ENCODE measurements at regions not wholly inside any gene's neighbourhood (a gene's known extent, or its start where the extent isn't known, plus 50 kb on each side); places are given as distances from the start of the nearest gene placed in this dataset.
"Not testable (repeated sequence)": the region's sequence is repeated elsewhere in the genome, so short reads cannot be mapped to it uniquely, and the experiment has no call there.

DNA sequence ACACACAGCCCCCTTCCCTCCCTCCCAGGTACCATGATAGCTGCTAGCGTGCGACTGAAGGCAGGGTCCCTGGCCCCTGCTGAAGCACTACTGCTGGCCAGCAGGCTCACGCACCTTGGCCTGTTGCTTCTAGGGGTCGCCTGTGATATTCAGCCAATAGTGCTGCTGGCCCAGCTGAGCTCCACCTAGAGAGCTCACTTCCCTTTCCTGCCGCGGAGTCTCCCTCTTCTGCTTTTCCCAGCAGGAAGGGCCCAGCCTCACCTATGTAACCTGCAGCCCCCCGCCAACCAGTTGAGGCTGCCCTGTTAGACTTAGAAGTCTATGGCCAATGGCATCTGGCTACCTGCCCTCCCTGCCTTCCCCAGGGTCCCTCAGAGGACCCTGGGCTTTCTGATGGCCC, 175.5 kb upstream of the ZSCAN2 start:
- H3K27me3 ChIP-seq (ENCODE audit: control insufficient read depth, insufficient read depth); H3K4me3 ChIP-seq (ENCODE audit: low read length); H3K4me1 ChIP-seq (ENCODE audit: control insufficient read depth, insufficient read depth, low read length); intact Hi-C loops (cut with DNase I); ATAC-seq; H3K27ac ChIP-seq (ENCODE audit: low read length); H3K9me3 ChIP-seq (ENCODE audit: control insufficient read depth, low read length): not testable (repeated sequence)
- peak in 1 of 3 donors; percentile 18 for DNase-seq
- WGBS, result 80% methylated on average over 2 of the region's 7 CpGs

GRCh38 chr15:84473305-84473877, 127.4 kb upstream of the ZSCAN2 start:
- H3K4me1 ChIP-seq (ENCODE audit: control insufficient read depth, insufficient read depth, low read length); H3K27ac ChIP-seq (ENCODE audit: low read length); H3K4me3 ChIP-seq (ENCODE audit: low read length); intact Hi-C loops (cut with DNase I); H3K9me3 ChIP-seq (ENCODE audit: control insufficient read depth, low read length); DNase-seq; H3K27me3 ChIP-seq (ENCODE audit: control insufficient read depth, insufficient read depth): not testable (repeated sequence)
- ATAC-seq, result peak; percentile 47 to 48
- WGBS, result no CpG with 5 or more reads among the region's 26 CpGs

DNA sequence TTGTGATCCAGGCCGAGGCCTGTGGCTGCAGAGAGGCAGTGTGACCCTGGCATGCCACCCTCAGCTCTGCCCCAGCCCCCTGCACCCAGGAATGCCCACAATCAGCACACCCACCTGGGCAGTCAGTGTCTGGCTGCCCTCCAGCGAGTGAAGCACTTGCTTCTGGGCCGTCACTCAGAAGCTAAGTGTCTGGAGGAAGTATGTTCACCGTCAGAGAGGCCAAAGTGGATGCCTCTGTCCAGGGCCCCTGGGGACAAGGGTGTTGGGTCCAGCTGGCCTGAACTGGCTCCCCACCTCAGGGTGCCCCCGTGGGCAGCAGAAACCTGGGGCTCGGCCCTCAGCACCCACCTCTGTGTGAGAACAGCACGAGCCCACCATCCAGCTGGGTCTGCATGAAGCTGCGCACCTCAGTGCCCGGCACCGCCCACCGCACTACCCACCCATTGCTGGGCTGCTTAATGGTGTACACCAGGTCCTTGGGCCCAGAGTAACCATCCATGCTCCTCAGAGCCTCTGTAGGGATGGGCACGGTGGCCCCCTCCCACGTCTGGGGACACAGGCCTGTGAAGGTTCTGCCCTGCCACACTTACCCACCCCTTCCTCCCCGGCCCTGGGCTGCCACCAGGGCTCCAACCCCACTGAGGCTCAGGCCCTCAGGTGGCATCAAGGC, 124.3 kb upstream of the ZSCAN2 start:
- DNase-seq; H3K9me3 ChIP-seq (ENCODE audit: control insufficient read depth, low read length); H3K4me3 ChIP-seq (ENCODE audit: low read length); H3K27ac ChIP-seq (ENCODE audit: low read length); H3K27me3 ChIP-seq (ENCODE audit: control insufficient read depth, insufficient read depth); H3K4me1 ChIP-seq (ENCODE audit: control insufficient read depth, insufficient read depth, low read length); intact Hi-C loops (cut with DNase I): not testable (repeated sequence)
- no CpG with 5 or more reads among the region's 14 CpGs for WGBS
- peak; percentile 47 to 50 for ATAC-seq

- DNase-seq; H3K27me3 ChIP-seq (ENCODE audit: control insufficient read depth, insufficient read depth); H3K27ac ChIP-seq (ENCODE audit: low read length); H3K4me1 ChIP-seq (ENCODE audit: control insufficient read depth, insufficient read depth, low read length); H3K9me3 ChIP-seq (ENCODE audit: control insufficient read depth, low read length); intact Hi-C loops (cut with DNase I); H3K4me3 ChIP-seq (ENCODE audit: low read length): not testable (repeated sequence)
- no CpG with 5 or more reads among the region's 8 CpGs for WGBS
- ATAC-seq, result peak; percentile 87 to 94
These were observed 123.3 kb upstream of the ZSCAN2 start for GRCh38 chr15:84477550-84477949.

GRCh38 chr15:84480174-84480681, 120.6 kb upstream of the ZSCAN2 start:
- WGBS, result no CpG with 5 or more reads among the region's 7 CpGs
- H3K9me3 ChIP-seq (ENCODE audit: control insufficient read depth, low read length); intact Hi-C loops (cut with DNase I); H3K27ac ChIP-seq (ENCODE audit: low read length); DNase-seq; H3K4me3 ChIP-seq (ENCODE audit: low read length); H3K27me3 ChIP-seq (ENCODE audit: control insufficient read depth, insufficient read depth); ATAC-seq; H3K4me1 ChIP-seq (ENCODE audit: control insufficient read depth, insufficient read depth, low read length): not testable (repeated sequence)

DNA sequence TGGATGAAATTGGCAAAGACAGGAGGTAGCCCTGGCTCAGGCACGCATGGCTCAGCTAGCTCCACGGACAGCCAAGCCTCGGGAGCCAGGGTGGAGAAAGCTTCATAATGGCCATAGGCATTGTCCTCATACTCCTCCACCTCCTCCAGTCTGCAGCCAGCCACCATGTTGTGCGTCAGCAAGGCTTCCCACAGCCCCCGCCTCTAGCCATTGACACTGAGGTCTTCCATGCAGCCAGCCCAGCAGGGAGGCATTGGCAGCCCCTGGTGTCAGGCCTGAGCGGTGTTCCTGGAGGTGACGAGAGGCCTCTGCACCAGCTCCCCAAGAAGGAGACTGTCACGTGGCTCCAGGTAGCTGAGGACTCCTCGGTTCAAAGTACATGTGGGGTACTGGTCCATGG, 117.0 kb upstream of the ZSCAN2 start:
- H3K4me1 ChIP-seq (ENCODE audit: control insufficient read depth, insufficient read depth, low read length); H3K27me3 ChIP-seq (ENCODE audit: control insufficient read depth, insufficient read depth); H3K4me3 ChIP-seq (ENCODE audit: low read length); intact Hi-C loops (cut with DNase I); H3K9me3 ChIP-seq (ENCODE audit: control insufficient read depth, low read length); ATAC-seq; H3K27ac ChIP-seq (ENCODE audit: low read length): not testable (repeated sequence)
- no CpG with 5 or more reads among the region's 9 CpGs for WGBS
- peak in 2 of 3 donors; percentile 16 to 28 for DNase-seq

- DNase-seq, result peak; percentile 60 to 82 (median 81)
- H3K4me3 ChIP-seq (ENCODE audit: low read length); H3K4me1 ChIP-seq (ENCODE audit: control insufficient read depth, insufficient read depth, low read length); H3K9me3 ChIP-seq (ENCODE audit: control insufficient read depth, low read length); intact Hi-C loops (cut with DNase I); H3K27me3 ChIP-seq (ENCODE audit: control insufficient read depth, insufficient read depth); H3K27ac ChIP-seq (ENCODE audit: low read length); ATAC-seq: not testable (repeated sequence)
- WGBS, result 0% methylated on average over 1 of the region's 60 CpGs
These were observed 100.5 kb upstream of the ZSCAN2 start for GRCh38 chr15:84500165-84500889.

DNA sequence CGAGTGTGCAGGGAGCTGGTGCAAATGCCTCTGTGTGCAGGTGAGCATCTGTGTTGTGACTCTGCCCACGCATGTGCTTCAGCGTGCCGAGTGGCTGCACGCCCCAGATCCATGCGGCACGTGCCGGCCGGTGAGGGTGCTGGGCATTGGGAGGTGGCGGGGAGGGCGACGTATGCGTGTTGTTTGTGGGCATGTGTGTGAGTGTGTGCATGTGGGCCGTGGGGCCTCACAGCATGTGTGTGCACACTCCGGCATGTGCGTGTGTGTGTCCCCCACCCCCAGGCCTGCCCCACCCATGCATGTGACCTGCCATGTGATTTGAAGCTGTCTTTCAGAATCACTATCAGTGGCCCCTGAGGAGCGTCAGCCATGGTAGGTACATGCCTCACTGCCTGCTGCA, 97.7 kb upstream of the ZSCAN2 start:
- no CpG with 5 or more reads among the region's 17 CpGs for WGBS
- DNase-seq; H3K9me3 ChIP-seq (ENCODE audit: control insufficient read depth, low read length); H3K4me3 ChIP-seq (ENCODE audit: low read length); H3K27ac ChIP-seq (ENCODE audit: low read length); ATAC-seq; intact Hi-C loops (cut with DNase I); H3K4me1 ChIP-seq (ENCODE audit: control insufficient read depth, insufficient read depth, low read length); H3K27me3 ChIP-seq (ENCODE audit: control insufficient read depth, insufficient read depth): not testable (repeated sequence)

GRCh38 chr15:84505552-84505951, 95.3 kb upstream of the ZSCAN2 start:
- H3K9me3 ChIP-seq (ENCODE audit: control insufficient read depth, low read length); ATAC-seq; H3K27me3 ChIP-seq (ENCODE audit: control insufficient read depth, insufficient read depth); intact Hi-C loops (cut with DNase I); DNase-seq; H3K4me3 ChIP-seq (ENCODE audit: low read length); H3K4me1 ChIP-seq (ENCODE audit: control insufficient read depth, insufficient read depth, low read length); H3K27ac ChIP-seq (ENCODE audit: low read length): not testable (repeated sequence)
- WGBS, result 65% methylated on average over 2 of the region's 4 CpGs

- DNase-seq; H3K9me3 ChIP-seq (ENCODE audit: control insufficient read depth, low read length); H3K4me1 ChIP-seq (ENCODE audit: control insufficient read depth, insufficient read depth, low read length); H3K27ac ChIP-seq (ENCODE audit: low read length); intact Hi-C loops (cut with DNase I); H3K4me3 ChIP-seq (ENCODE audit: low read length); ATAC-seq; H3K27me3 ChIP-seq (ENCODE audit: control insufficient read depth, insufficient read depth): not testable (repeated sequence)
- 93% methylated on average over 2 of the region's 9 CpGs for WGBS
These were observed 88.5 kb upstream of the ZSCAN2 start for GRCh38 chr15:84512324-84512723.

DNA sequence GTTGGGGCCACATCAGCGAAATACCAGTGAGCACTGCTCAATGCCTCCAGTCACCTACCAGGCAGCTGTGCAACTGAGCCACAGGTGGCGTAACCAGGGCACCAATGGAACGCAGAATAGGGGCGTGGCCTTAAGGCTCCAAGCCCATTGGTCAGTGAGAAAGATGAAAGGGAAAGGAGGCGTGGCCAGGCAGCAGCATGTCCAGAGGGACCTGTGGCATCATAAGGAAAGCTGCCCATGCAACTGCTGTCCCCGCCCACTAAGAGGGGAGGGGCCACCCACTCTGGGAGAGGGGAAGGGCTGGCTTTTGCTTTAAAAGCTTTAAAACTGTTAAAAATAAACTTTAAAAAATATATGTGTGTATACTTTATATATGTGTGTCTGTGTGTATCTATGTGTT, 84.0 kb upstream of the ZSCAN2 start:
- H3K9me3 ChIP-seq (ENCODE audit: control insufficient read depth, low read length); H3K4me3 ChIP-seq (ENCODE audit: low read length); intact Hi-C loops (cut with DNase I); H3K27me3 ChIP-seq (ENCODE audit: control insufficient read depth, insufficient read depth); H3K27ac ChIP-seq (ENCODE audit: low read length); ATAC-seq; H3K4me1 ChIP-seq (ENCODE audit: control insufficient read depth, insufficient read depth, low read length): not testable (repeated sequence)
- peak in 2 of 3 donors; percentile 14 to 30 for DNase-seq
- WGBS, result 100% methylated on average over 4 of the region's 6 CpGs

All from right cardiac atrium (tissue), 5 donors.